ENCODE measurements at regions not wholly inside any gene's neighbourhood (a gene's known extent, or its start where the extent isn't known, plus 50 kb on each side); places are given as distances from the start of the nearest gene placed in this dataset.
"Not testable (repeated sequence)": the region's sequence is repeated elsewhere in the genome, so short reads cannot be mapped to it uniquely, and the experiment has no call there.

- no peak for DNase-seq (ENCODE audit: low read depth)
These were observed 432.3 kb downstream of the XYLT1 start for GRCh38 chr16:17038415-17038814.

GRCh38 chr16:17049109-17049508 lies 421.7 kb downstream of the XYLT1 start:
- DNase-seq (ENCODE audit: low read depth) = not testable (repeated sequence)

GRCh38 chr16:17050468-17050867 lies 420.3 kb downstream of the XYLT1 start:
- no peak for DNase-seq (ENCODE audit: low read depth)
